ENCODE measurements at regions not wholly inside any gene's neighbourhood (a gene's known extent, or its start where the extent isn't known, plus 50 kb on each side); places are given as distances from the start of the nearest gene placed in this dataset.

GRCh38 chr9:106588626-106589025 is 274.3 kb upstream of the ZNF462 start:
- Histone ChIP-seq H3K27me3 (replicated peaks in 1 of 4; ENCODE audit: control insufficient read depth in 3 of 4, extremely low read depth in 1 of 4, insufficient read depth in 3 of 4, low read length in 3 of 4) (no peaks in the 10 kb centered on the region), H3K9me3 (ENCODE audit: insufficient read depth in 2 of 2, low read depth in 1 of 2, low read length in 1 of 2) (no peaks in the 10 kb centered on the region), H3K4me2 (ENCODE audit: insufficient read depth in 1 of 2, low read depth in 2 of 2, low read length in 2 of 2) (no peak overlapping the region), H2BK20ac (ENCODE audit: low read length) (no peak overlapping the region), H3K14ac (ENCODE audit: insufficient read length) (no peak overlapping the region), H4K91ac (replicated peaks; ENCODE audit: insufficient read length, low read length) (peak overlapping the region; percentile 9), H3K9ac (replicated peaks in 1 of 4; ENCODE audit: extremely low read depth in 1 of 4, low read depth in 3 of 4, low read length in 3 of 4) (no peak overlapping the region), H2BK15ac (ENCODE audit: low read length) (no peak overlapping the region), H3K36me3 (ENCODE audit: control insufficient read depth in 2 of 4, insufficient read depth in 4 of 4, low read length in 3 of 4) (no peaks in the 10 kb centered on the region), H3K27ac (ENCODE audit: low read depth, low read length) (no peak overlapping the region), H3K79me1 (ENCODE audit: low read depth, low read length) (no peaks in the 10 kb centered on the region), H3K4ac (replicated peaks; ENCODE audit: insufficient read length, low read depth, low read length) (no peak overlapping the region), H2BK12ac (ENCODE audit: low read depth, low read length) (no peak overlapping the region), H2BK5ac (ENCODE audit: low read depth, low read length) (peak overlapping the region; percentile 38; the same call in 1 of the 2 replicates), H2BK120ac (replicated peaks; ENCODE audit: low read depth, low read length) (no peak overlapping the region), H3K4me1 (replicated peaks in 1 of 4; ENCODE audit: control insufficient read depth in 3 of 4, insufficient read depth in 4 of 4, low read length in 3 of 4) (peaks cover 0 to 4% (median 0%) of the 10 kb centered on the region in 4 experiments; a peak in 3 of 7 replicates), H3K18ac (ENCODE audit: extremely low read depth, low read length) (no peak overlapping the region), H3K23me2 (ENCODE audit: low read depth, low read length) (no peaks in the 10 kb centered on the region), H2AFZ (ENCODE audit: low read length) (no peak overlapping the region; the same call in 1 of the 2 replicates), H4K8ac (ENCODE audit: extremely low read depth, insufficient read depth, low read length) (no peak overlapping the region), H3K23ac (ENCODE audit: insufficient read length) (no peak overlapping the region), H2AK5ac (ENCODE audit: low read depth, low read length) (0 out of 2 replicates have a peak overlapping the region, but pooled peaks have one; percentile 30), H3K79me2 (ENCODE audit: control insufficient read depth in 1 of 2, insufficient read depth in 2 of 2, low read length in 2 of 2) (no peaks in the 10 kb centered on the region), H3K4me3 (ENCODE audit: extremely low read depth in 1 of 4, insufficient read depth in 2 of 4, low read depth in 3 of 4, low read length in 4 of 4) (no peak overlapping the region), H3K56ac (replicated peaks; ENCODE audit: insufficient read length, low read depth, low read length) (no peak overlapping the region), H4K5ac (ENCODE audit: insufficient read length, low read depth, low read length) (no peak overlapping the region), H4K20me1 (replicated peaks in 1 of 2; ENCODE audit: control insufficient read depth in 1 of 2, insufficient read depth in 2 of 2, low read length in 2 of 2) (no peaks in the 10 kb centered on the region)
- TF ChIP-seq ATF2 (IDR thresholded peaks at IDR 0.05; ENCODE audit: low read length) (no peak), JUND (IDR thresholded peaks at IDR 0.05; ENCODE audit: low read length) (peak; percentile 59; the same call in 1 of the 2 replicates), SIN3A (conservative IDR thresholded peaks at IDR 0.05 in 1 of 2, IDR thresholded peaks at IDR 0.05 in 1 of 2; ENCODE audit: low read depth in 1 of 2, low read length in 2 of 2) (no peak)
- ChIA-PET CTCF (ENCODE audit: partially characterized antibody) (no interaction called here), POLR2A (ENCODE audit: partially characterized antibody) (no interaction called here)
- FAIRE-seq (no peak), DNase-seq (ENCODE audit: low read depth in 1 of 2, low spot score in 2 of 2) (peak in 1 of 2 experiments; percentile 33)
- WGBS, 2 experiments (ENCODE audit: extremely low coverage in 1 of 2, insufficient coverage in 1 of 2, insufficient read length in 1 of 2, insufficient replicate concordance in 2 of 2, low coverage in 1 of 2, low lambda C conversion rate in 2 of 2, missing lambda C conversion rate in 1 of 2), result 59% methylated on average over 4 of the region's 5 CpGs; no CpG with 5 or more reads in 1 of the 2 experiments

All from H1 (cell line).